Sigmoid colon (tissue), 6 donors: ENCODE measurements at regions not wholly inside any gene's neighbourhood (a gene's known extent, or its start where the extent isn't known, plus 50 kb on each side); places are given as distances from the start of the nearest gene placed in this dataset.
"Not testable (repeated sequence)": the region's sequence is repeated elsewhere in the genome, so short reads cannot be mapped to it uniquely, and the experiment has no call there.

Source experiments
- DNase-seq: peaks from one replicate; pipeline ENCODE4 v3.0.0-alpha.2; 2019
- H3K27ac ChIP-seq, 4 donors: fragments of 200-600 bp; sonication (generic); one replicate each; pipeline ENCODE4 v1.5.1; 2016 to 2019; ENCODE audit warnings: mild to moderate bottlenecking in 1 of 4
- H3K27me3 ChIP-seq, 3 donors: fragments of 200-600 bp; sonication (generic); one replicate each; pipeline ENCODE4 v1.5.1; 2019; ENCODE audit warnings: mild to moderate bottlenecking in 1 of 3
- H3K36me3 ChIP-seq, 4 donors: fragments of 200-600 bp; sonication (generic); one replicate each; pipeline ENCODE4 v1.5.1; 2016 to 2019
- H3K4me1 ChIP-seq, 4 donors: fragments of 200-600 bp; sonication (generic); one replicate each; pipeline ENCODE4 v1.5.1; 2017 to 2019
- H3K4me3 ChIP-seq, 4 donors: fragments of 200-600 bp; sonication (generic); one replicate each; pipeline ENCODE4 v1.5.1; 2017 to 2019; ENCODE audit warnings: mild to moderate bottlenecking in 2 of 4, moderate library complexity in 1 of 4
- H3K9me3 ChIP-seq, 4 donors: fragments of 200-600 bp in 3 of 4; sonication (generic) in 3 of 4; one replicate each; pipeline versions ENCODE4 v1.5.1 to v1.6.1; 2013 to 2019
- CTCF ChIP-seq, 4 experiments: fragments of 450-650 bp in 3 of 4; fragments of 200-600 bp in 1 of 4; IDR thresholded peaks; one replicate each; pipeline ENCODE4 v1.5.1; 2016 to 2019; ENCODE audit warnings: antibody characterized with exemption in 4 of 4, mild to moderate bottlenecking in 3 of 4, moderate library complexity in 2 of 4
- EP300 ChIP-seq, 4 donors: sonication (generic); formaldehyde crosslinking; IDR thresholded peaks; one replicate each; pipeline ENCODE4 v1.6.1; 2017; ENCODE audit warnings: antibody characterized with exemption in 4 of 4
- POLR2A ChIP-seq, 2 donors: fragments of 450-650 bp; IDR thresholded peaks; one replicate each; pipeline ENCODE4 v1.6.1; 2016; ENCODE audit warnings: antibody characterized with exemption in 2 of 2, mild to moderate bottlenecking in 2 of 2, moderate library complexity in 2 of 2
- POLR2AphosphoS5 ChIP-seq, 4 donors: sonication (generic); formaldehyde crosslinking; IDR thresholded peaks; one replicate each; pipeline ENCODE4 v1.6.1; 2017; ENCODE audit warnings: antibody characterized with exemption in 4 of 4
- WGBS, 2 donors: extraction: QIAGEN DNeasy Blood & Tissue Kit; methylation state at CpG; one replicate each; pipeline ENCODE4 v1.1.7; 2013; 5-methylcytosine and 5-hydroxymethylcytosine counted together
- intact Hi-C: fragments of 100-400 bp; cut with DNase I; formaldehyde crosslinking; loops from one replicate; pipeline ENCODE4 v1.15.1; 2023
- donor health status: healthy with polysubstance abuse.
- donor health status: healthy.

- WGBS, 2 donors, result 38 to 63% methylated on average over 3 of the region's 3 CpGs
These were observed 278.8 kb downstream of the AMY1C start for GRCh38 chr1:104028416-104029035.

GRCh38 chr1:104029456-104029970 is 279.8 kb downstream of the AMY1C start:
- TF ChIP-seq POLR2AphosphoS5 (IDR thresholded peaks at IDR 0.05), result no peak
- no peak for TF ChIP-seq POLR2A (IDR thresholded peaks at IDR 0.05)
- no peak for TF ChIP-seq CTCF (IDR thresholded peaks at IDR 0.05)
- no peak for TF ChIP-seq EP300 (IDR thresholded peaks at IDR 0.05)
- Histone ChIP-seq H3K4me1 (no peaks in the 10 kb centered on the region), H3K27ac (no peak overlapping the region), H3K27me3 (no peaks in the 10 kb centered on the region), H3K4me3 (no peak overlapping the region), H3K9me3 (no peaks in the 10 kb centered on the region), H3K36me3 (no peaks in the 10 kb centered on the region)
- no peak for DNase-seq
- 84 to 93% methylated on average over 1 of the region's 1 CpG for WGBS, 2 donors
- intact Hi-C loops, result no loop called here

More at GRCh38 chr1:104028416-104029035, 278.8 kb downstream of the AMY1C start:
- TF ChIP-seq CTCF (IDR thresholded peaks at IDR 0.05), result no peak
- no peak for TF ChIP-seq EP300 (IDR thresholded peaks at IDR 0.05)
- TF ChIP-seq POLR2A (IDR thresholded peaks at IDR 0.05), result no peak
- no peak for TF ChIP-seq POLR2AphosphoS5 (IDR thresholded peaks at IDR 0.05)
- Histone ChIP-seq H3K4me3 (no peak overlapping the region), H3K27me3 (no peaks in the 10 kb centered on the region), H3K9me3 (no peaks in the 10 kb centered on the region), H3K4me1 (no peaks in the 10 kb centered on the region), H3K27ac (no peak overlapping the region), H3K36me3 (no peaks in the 10 kb centered on the region)
- no peak for DNase-seq
- intact Hi-C loops, result no loop called here

- TF ChIP-seq POLR2A (IDR thresholded peaks at IDR 0.05) (no peak), EP300 (IDR thresholded peaks at IDR 0.05) (no peak), POLR2AphosphoS5 (IDR thresholded peaks at IDR 0.05) (no peak), CTCF (IDR thresholded peaks at IDR 0.05) (no peak)
- 79 to 82% methylated on average over 8 of the region's 8 CpGs for WGBS, 2 donors
- H3K4me3 ChIP-seq, result no peak overlapping the region
- no peaks in the 10 kb centered on the region for H3K27me3 ChIP-seq
- H3K9me3 ChIP-seq, result no peaks in the 10 kb centered on the region
- no peaks in the 10 kb centered on the region for H3K36me3 ChIP-seq
- DNase-seq, result no peak
- intact Hi-C loops, result no loop called here
- H3K27ac ChIP-seq, result no peak overlapping the region
- H3K4me1 ChIP-seq, result no peaks in the 10 kb centered on the region
These were observed 307.1 kb downstream of the AMY1C start for GRCh38 chr1:104056786-104057185.

- DNase-seq, H3K4me3 ChIP-seq, H3K4me1 ChIP-seq, H3K36me3 ChIP-seq, H3K9me3 ChIP-seq, H3K27me3 ChIP-seq, intact Hi-C loops, H3K27ac ChIP-seq: not testable (repeated sequence)
- WGBS, 2 donors, result 44 to 65% methylated on average over 6 of the region's 6 CpGs
These were observed 307.7 kb downstream of the AMY1C start for GRCh38 chr1:104057219-104057898.

GRCh38 chr1:104061637-104062036 is 311.9 kb downstream of the AMY1C start:
- H3K9me3 ChIP-seq, DNase-seq, H3K36me3 ChIP-seq, intact Hi-C loops, H3K27me3 ChIP-seq, H3K27ac ChIP-seq, H3K4me3 ChIP-seq, H3K4me1 ChIP-seq: not testable (repeated sequence)
- WGBS, 2 donors, result 76 to 94% methylated on average over 3 of the region's 3 CpGs
